ENCODE measurements at regions not wholly inside any gene's neighbourhood (a gene's known extent, or its start where the extent isn't known, plus 50 kb on each side); places are given as distances from the start of the nearest gene placed in this dataset.

GRCh38 chr21:18951271-18952038, 547.9 kb upstream of the TMPRSS15 start:
- Histone ChIP-seq H3K4me1 (no peaks in the 10 kb centered on the region), H3K4me3 (no peak overlapping the region), H3K36me3 (no peaks in the 10 kb centered on the region), H3K27me3 (no peaks in the 10 kb centered on the region), H3K27ac (no peak overlapping the region), H3K9me3 (replicated peaks) (no peaks in the 10 kb centered on the region)
- DNase-seq: peak; percentile 40 to 78

GRCh38 chr21:18954441-18954844, 550.9 kb upstream of the TMPRSS15 start:
- no peaks in the 10 kb centered on the region for H3K36me3 ChIP-seq
- DNase-seq: no peak
- H3K27ac ChIP-seq: no peak overlapping the region
- no peaks in the 10 kb centered on the region for H3K9me3 ChIP-seq (replicated peaks)
- H3K4me1 ChIP-seq: no peaks in the 10 kb centered on the region
- H3K4me3 ChIP-seq: no peak overlapping the region
- H3K27me3 ChIP-seq: no peaks in the 10 kb centered on the region

GRCh38 chr21:18959817-18960216, 556.2 kb upstream of the TMPRSS15 start:
- DNase-seq: no peak
- no peaks in the 10 kb centered on the region for H3K36me3 ChIP-seq

GRCh38 chr21:18960306-18960705, 556.7 kb upstream of the TMPRSS15 start:
- Histone ChIP-seq H3K4me3 (no peak overlapping the region), H3K27ac (no peak overlapping the region), H3K9me3 (replicated peaks) (no peaks in the 10 kb centered on the region), H3K36me3 (no peaks in the 10 kb centered on the region), H3K4me1 (no peaks in the 10 kb centered on the region), H3K27me3 (no peaks in the 10 kb centered on the region)
- no peak for DNase-seq

More at GRCh38 chr21:18959817-18960216, 556.2 kb upstream of the TMPRSS15 start:
- no peaks in the 10 kb centered on the region for H3K27me3 ChIP-seq
- no peaks in the 10 kb centered on the region for H3K4me1 ChIP-seq
- H3K4me3 ChIP-seq: no peak overlapping the region
- no peak overlapping the region for H3K27ac ChIP-seq
- H3K9me3 ChIP-seq (replicated peaks): no peaks in the 10 kb centered on the region

GRCh38 chr21:18970416-18970815, 566.8 kb upstream of the TMPRSS15 start:
- H3K9me3 ChIP-seq (replicated peaks): no peaks in the 10 kb centered on the region
- no peak overlapping the region for H3K27ac ChIP-seq
- H3K36me3 ChIP-seq: no peaks in the 10 kb centered on the region
- H3K4me3 ChIP-seq: no peak overlapping the region
- H3K27me3 ChIP-seq: no peaks in the 10 kb centered on the region
- H3K4me1 ChIP-seq: no peaks in the 10 kb centered on the region
- DNase-seq: no peak

GRCh38 chr21:18970941-18971340, 567.4 kb upstream of the TMPRSS15 start:
- Histone ChIP-seq H3K27me3 (no peaks in the 10 kb centered on the region), H3K27ac (no peak overlapping the region), H3K36me3 (no peaks in the 10 kb centered on the region), H3K4me3 (no peak overlapping the region), H3K4me1 (no peaks in the 10 kb centered on the region), H3K9me3 (replicated peaks) (no peaks in the 10 kb centered on the region)
- DNase-seq: no peak

GRCh38 chr21:18985584-18985983, 582.0 kb upstream of the TMPRSS15 start:
- H3K4me1 ChIP-seq: no peaks in the 10 kb centered on the region
- DNase-seq: no peak
- H3K27me3 ChIP-seq: no peaks in the 10 kb centered on the region
- H3K9me3 ChIP-seq (replicated peaks): no peaks in the 10 kb centered on the region
- no peak overlapping the region for H3K4me3 ChIP-seq
- no peaks in the 10 kb centered on the region for H3K36me3 ChIP-seq
- no peak overlapping the region for H3K27ac ChIP-seq

GRCh38 chr21:18986197-18986596, 582.6 kb upstream of the TMPRSS15 start:
- Histone ChIP-seq H3K27ac (no peak overlapping the region), H3K9me3 (replicated peaks) (no peaks in the 10 kb centered on the region), H3K4me3 (no peak overlapping the region), H3K4me1 (no peaks in the 10 kb centered on the region), H3K36me3 (no peaks in the 10 kb centered on the region), H3K27me3 (no peaks in the 10 kb centered on the region)
- no peak for DNase-seq

GRCh38 chr21:18987520-18988026, 584.0 kb upstream of the TMPRSS15 start:
- H3K4me1 ChIP-seq: no peaks in the 10 kb centered on the region
- no peaks in the 10 kb centered on the region for H3K9me3 ChIP-seq (replicated peaks)
- H3K36me3 ChIP-seq: no peaks in the 10 kb centered on the region
- no peaks in the 10 kb centered on the region for H3K27me3 ChIP-seq
- no peak for DNase-seq
- H3K27ac ChIP-seq: no peak overlapping the region
- no peak overlapping the region for H3K4me3 ChIP-seq

GRCh38 chr21:18989953-18990495, 586.4 kb upstream of the TMPRSS15 start:
- no peaks in the 10 kb centered on the region for H3K4me1 ChIP-seq
- no peaks in the 10 kb centered on the region for H3K36me3 ChIP-seq
- DNase-seq: no peak
- no peaks in the 10 kb centered on the region for H3K9me3 ChIP-seq (replicated peaks)
- no peaks in the 10 kb centered on the region for H3K27me3 ChIP-seq
- H3K4me3 ChIP-seq: no peak overlapping the region
- H3K27ac ChIP-seq: no peak overlapping the region

GRCh38 chr21:18991846-18992245, 588.3 kb upstream of the TMPRSS15 start:
- no peak for DNase-seq
- H3K36me3 ChIP-seq: no peaks in the 10 kb centered on the region
- H3K27ac ChIP-seq: no peak overlapping the region
- no peaks in the 10 kb centered on the region for H3K9me3 ChIP-seq (replicated peaks)
- no peak overlapping the region for H3K4me3 ChIP-seq
- H3K27me3 ChIP-seq: no peaks in the 10 kb centered on the region
- H3K4me1 ChIP-seq: no peaks in the 10 kb centered on the region

- Histone ChIP-seq H3K4me3 (no peak overlapping the region), H3K9me3 (replicated peaks) (no peaks in the 10 kb centered on the region), H3K27ac (no peak overlapping the region), H3K4me1 (no peaks in the 10 kb centered on the region), H3K36me3 (no peaks in the 10 kb centered on the region), H3K27me3 (no peaks in the 10 kb centered on the region)
- DNase-seq: no peak
These were observed 606.7 kb upstream of the TMPRSS15 start for GRCh38 chr21:19010251-19010650.

- no peaks in the 10 kb centered on the region for H3K36me3 ChIP-seq
- no peak overlapping the region for H3K4me3 ChIP-seq
- no peaks in the 10 kb centered on the region for H3K4me1 ChIP-seq
- H3K9me3 ChIP-seq (replicated peaks): no peaks in the 10 kb centered on the region
- H3K27ac ChIP-seq: no peak overlapping the region
- no peaks in the 10 kb centered on the region for H3K27me3 ChIP-seq
- DNase-seq: no peak
These were observed 607.4 kb upstream of the TMPRSS15 start for GRCh38 chr21:19010996-19011395.

GRCh38 chr21:19011451-19011850, 607.9 kb upstream of the TMPRSS15 start:
- Histone ChIP-seq H3K27me3 (no peaks in the 10 kb centered on the region), H3K4me3 (no peak overlapping the region), H3K9me3 (replicated peaks) (no peaks in the 10 kb centered on the region), H3K36me3 (no peaks in the 10 kb centered on the region), H3K4me1 (no peaks in the 10 kb centered on the region), H3K27ac (no peak overlapping the region)
- no peak for DNase-seq

- Histone ChIP-seq H3K27me3 (no peaks in the 10 kb centered on the region), H3K4me3 (no peak overlapping the region), H3K36me3 (no peaks in the 10 kb centered on the region), H3K27ac (no peak overlapping the region), H3K9me3 (replicated peaks) (0 out of 2 replicates have a peak, but pooled peaks cover 2% of the 10 kb centered on the region), H3K4me1 (no peaks in the 10 kb centered on the region)
- DNase-seq: no peak
These were observed 610.3 kb upstream of the TMPRSS15 start for GRCh38 chr21:19013916-19014315.

- no peak for DNase-seq
- H3K9me3 ChIP-seq (replicated peaks): 0 out of 2 replicates have a peak, but pooled peaks cover 2% of the 10 kb centered on the region
- H3K27ac ChIP-seq: no peak overlapping the region
- no peaks in the 10 kb centered on the region for H3K36me3 ChIP-seq
- no peaks in the 10 kb centered on the region for H3K27me3 ChIP-seq
- no peaks in the 10 kb centered on the region for H3K4me1 ChIP-seq
- no peak overlapping the region for H3K4me3 ChIP-seq
These were observed 614.9 kb upstream of the TMPRSS15 start for GRCh38 chr21:19018529-19018928.
